NOMO-1 treated with dmso at 0.1 percent for 144 hours (cell line): ENCODE measurements at regions not wholly inside any gene's neighbourhood (a gene's known extent, or its start where the extent isn't known, plus 50 kb on each side); places are given as distances from the start of the nearest gene placed in this dataset.
"Not testable (repeated sequence)": the region's sequence is repeated elsewhere in the genome, so short reads cannot be mapped to it uniquely, and the experiment has no call there.

Source experiments
- DNase-seq: peaks from one replicate; lab custom pipeline; 2025; ENCODE audit not compliant: unreplicated experiment; lab: John Stamatoyannopoulos, UW

GRCh38 chr21:17196623-17197022 is 316.2 kb upstream of the CXADR start:
- DNase-seq = no peak

GRCh38 chr21:17197996-17198395 is 314.8 kb upstream of the CXADR start:
- no peak for DNase-seq

GRCh38 chr21:17200250-17200649 is 312.6 kb upstream of the CXADR start:
- DNase-seq = no peak

GRCh38 chr21:17201741-17202260 is 311.0 kb upstream of the CXADR start:
- no peak for DNase-seq

DNA sequence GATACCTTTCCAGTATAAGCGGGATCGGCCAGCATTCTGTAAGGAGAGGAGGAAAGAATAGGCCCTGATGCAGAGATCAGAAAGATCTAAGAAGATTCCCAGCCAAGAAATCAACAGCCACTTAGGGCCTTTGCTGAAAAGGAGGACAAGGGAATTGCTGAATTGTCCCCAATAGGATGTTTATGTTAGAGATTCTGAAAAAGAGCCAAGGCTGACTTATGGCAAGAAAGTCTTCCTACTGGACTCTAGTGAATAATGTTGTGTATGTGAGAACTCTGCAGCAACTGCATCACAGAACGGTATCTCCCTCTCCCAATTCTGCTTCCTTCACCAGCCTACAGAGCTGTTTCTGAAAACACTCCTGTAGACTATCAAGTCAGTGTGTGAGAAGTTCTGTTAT is 298.0 kb upstream of the CXADR start:
- no peak for DNase-seq

DNA sequence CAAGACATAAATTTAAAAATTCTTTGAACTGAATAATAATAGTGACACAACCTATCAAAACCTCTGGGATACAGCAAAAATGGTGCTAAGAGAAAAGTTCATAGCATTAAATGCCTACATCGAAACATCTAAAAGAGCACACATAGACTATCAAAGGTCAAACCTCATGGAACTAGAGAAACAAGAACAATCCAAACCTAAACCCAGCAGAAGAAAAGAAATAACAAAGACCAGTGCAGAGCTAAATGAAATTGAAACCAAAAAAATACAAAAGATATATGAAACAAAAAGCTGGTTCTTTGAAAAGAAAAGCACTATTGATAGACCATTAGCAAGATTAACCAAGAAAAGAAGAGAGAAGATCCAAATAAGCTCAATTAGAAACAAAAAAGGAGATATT is 293.8 kb upstream of the CXADR start:
- DNase-seq = not testable (repeated sequence)

DNA sequence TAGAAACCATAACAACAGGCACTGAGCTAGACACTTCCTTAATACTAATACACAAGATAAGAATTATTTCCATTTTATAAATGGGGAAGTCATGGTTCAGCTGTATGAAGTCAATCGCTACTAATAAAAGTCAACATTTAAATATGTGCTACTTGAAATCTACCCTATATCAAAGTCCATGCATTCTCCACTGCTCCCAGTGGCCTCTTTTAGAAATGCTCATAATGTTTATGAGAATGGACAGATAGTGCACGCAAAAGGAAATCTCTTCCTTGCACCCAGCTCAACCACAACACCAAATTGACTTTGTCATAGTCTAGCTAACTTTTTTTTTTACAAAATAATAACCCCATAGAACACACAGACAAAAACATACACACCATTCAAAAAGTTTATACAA is 281.7 kb upstream of the CXADR start:
- no peak for DNase-seq

DNA sequence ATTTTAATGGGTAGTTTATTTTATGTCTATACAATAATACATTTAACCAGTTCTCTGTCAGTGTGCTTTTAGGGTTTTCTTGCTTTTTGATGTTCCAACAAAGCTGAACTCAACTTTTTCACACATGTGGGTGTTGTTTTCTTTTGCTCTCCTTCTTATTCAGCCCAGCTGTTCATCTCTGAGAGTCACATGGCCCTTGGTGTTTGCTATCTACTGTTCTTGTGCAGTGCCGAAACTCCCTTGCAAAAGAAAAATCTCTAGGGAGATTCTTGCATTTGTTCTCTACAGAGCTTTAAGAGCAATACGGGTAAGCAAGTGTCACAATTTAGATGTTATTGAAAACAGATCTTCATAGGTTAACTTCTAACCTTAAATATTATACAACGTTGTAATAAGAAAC is 281.1 kb upstream of the CXADR start:
- no peak for DNase-seq

DNA sequence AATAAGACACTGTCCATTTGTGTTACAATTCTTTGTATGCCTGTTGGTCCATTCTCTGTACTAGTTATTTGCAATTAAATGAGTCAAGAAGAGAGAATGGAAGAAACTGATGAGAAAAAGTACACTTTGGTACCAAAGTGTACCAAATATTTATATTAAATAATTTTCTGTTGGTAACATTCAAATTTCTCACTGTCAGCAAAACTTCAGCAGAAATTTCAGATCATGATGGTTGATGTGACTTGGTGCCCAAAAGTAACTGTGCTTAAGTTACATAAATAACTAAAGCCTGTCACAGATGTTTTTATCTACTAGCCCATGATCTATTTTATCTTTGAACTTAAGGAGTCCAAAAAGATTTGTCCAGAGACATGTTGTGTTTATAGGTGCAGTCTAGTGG is 274.4 kb upstream of the CXADR start:
- DNase-seq = no peak

- DNase-seq = no peak
These were observed 262.0 kb upstream of the CXADR start for GRCh38 chr21:17250778-17251241.

DNA sequence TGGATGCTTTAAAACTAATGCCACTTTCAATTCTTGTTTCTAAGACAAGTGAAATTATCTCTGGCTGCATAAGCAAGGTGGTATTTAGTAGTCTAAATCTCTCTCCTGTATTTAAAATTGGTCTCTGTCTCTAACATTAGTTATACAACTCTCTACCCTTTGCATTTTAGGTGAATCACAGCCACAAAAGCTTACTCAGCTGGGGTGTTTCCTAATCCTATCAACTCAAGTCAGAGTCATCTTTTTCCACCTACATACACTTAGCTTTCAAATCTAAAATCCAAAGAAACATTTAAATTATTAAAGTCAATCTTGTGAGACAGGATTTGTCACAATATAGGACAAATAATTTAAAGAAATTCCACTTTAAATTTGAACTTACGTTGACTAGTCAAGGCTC is 255.1 kb upstream of the CXADR start:
- DNase-seq = no peak

- no peak for DNase-seq
These were observed 248.7 kb upstream of the CXADR start for GRCh38 chr21:17264182-17264581.

- no peak for DNase-seq
These were observed 243.1 kb upstream of the CXADR start for GRCh38 chr21:17269760-17270159.

- DNase-seq = no peak
These were observed 242.6 kb upstream of the CXADR start for GRCh38 chr21:17270229-17270628.

- no peak for DNase-seq
These were observed 233.2 kb upstream of the CXADR start for GRCh38 chr21:17279663-17280062.

GRCh38 chr21:17293016-17293562 is 219.8 kb upstream of the CXADR start:
- not testable (repeated sequence) for DNase-seq

DNA sequence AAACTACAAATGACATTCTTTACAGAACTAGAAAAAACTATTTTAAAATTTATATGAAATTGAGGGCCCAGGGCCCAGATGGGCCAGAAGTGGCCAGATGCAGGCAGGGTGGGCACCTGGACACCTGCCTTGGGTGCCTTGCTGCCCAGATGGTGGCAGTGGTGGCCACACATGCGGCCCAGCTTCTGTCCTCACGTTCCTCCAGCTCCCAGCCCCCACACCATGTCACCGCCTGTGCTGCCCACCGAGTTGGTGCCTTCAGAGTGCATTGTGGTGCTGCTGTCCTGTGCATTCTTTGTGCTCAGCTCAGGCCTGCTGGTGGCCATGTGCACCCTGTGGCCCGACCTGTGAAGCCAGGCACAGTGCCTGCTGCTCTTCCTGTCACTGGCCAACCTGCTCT is 216.8 kb upstream of the CXADR start:
- DNase-seq = no peak

DNA sequence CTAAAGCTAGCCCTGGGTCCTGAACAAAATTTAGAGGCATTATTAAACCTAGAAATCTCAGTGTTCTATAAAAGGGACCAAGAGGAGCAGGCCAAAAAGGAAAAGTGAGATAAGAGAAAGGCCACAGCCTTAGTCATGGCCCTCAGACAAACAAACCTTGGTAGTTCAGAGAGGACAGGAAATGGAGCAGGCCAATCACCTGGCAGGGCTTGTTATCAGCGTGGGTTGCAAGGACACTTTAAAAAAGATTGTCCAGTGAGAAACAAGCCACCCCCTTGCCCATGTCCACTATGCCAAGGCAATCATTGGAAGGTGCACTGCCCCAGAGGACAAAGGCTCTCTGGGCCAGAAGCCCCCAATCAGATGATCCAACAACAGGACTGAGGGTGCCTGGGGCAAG is 213.3 kb upstream of the CXADR start:
- not testable (repeated sequence) for DNase-seq

GRCh38 chr21:17327715-17328114 is 185.1 kb upstream of the CXADR start:
- not testable (repeated sequence) for DNase-seq

GRCh38 chr21:17334484-17334883 is 178.4 kb upstream of the CXADR start:
- DNase-seq = no peak

DNA sequence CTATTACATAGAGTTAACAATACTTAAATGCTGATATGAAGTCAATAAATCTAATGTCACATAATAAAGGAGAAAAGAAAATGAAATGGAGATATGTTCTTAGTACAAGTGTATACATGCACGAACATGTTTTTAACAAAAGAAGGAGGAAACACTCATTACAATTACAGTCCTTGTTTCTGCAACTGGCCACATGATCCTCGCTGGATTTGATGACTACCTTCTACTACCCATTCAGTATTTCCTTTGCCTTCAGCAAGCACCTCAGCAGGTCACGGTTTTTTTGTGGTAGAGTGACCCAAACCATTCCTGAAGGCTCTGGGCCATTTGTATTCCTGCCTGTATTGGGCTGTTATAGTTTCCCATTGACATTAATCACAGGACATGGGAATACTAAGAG is 172.8 kb upstream of the CXADR start:
- no peak for DNase-seq

GRCh38 chr21:17343055-17343454 is 169.8 kb upstream of the CXADR start:
- no peak for DNase-seq

GRCh38 chr21:17348357-17348756 is 164.5 kb upstream of the CXADR start:
- DNase-seq = no peak
